Heart left ventricle (tissue), 13 donors: ENCODE measurements at regions not wholly inside any gene's neighbourhood (a gene's known extent, or its start where the extent isn't known, plus 50 kb on each side); places are given as distances from the start of the nearest gene placed in this dataset.

Source experiments
- CTCF ChIP-seq, 12 donors: fragments of 200-600 bp; sonication (generic) in 4 of 12; IDR thresholded peaks; one replicate each; pipeline versions ENCODE4 v1.5.0 to v1.8.0; 2018 to 2022; ENCODE audit warnings: antibody characterized with exemption in 12 of 12, mild to moderate bottlenecking in 5 of 12
- POLR2A ChIP-seq, 2 donors: fragments of 450-650 bp; IDR thresholded peaks; one replicate each; pipeline ENCODE4 v1.6.1; 2017; ENCODE audit warnings: antibody characterized with exemption in 2 of 2, mild to moderate bottlenecking in 2 of 2, moderate library complexity in 2 of 2
- donor health status: ischemic (EF 13 %, LVEDD 7.1; RV severe dilation, severe dysfunction).
- donor health status: DM: no; HTN: yes; CAD: no.
- donor health status: DM: no; HTN: no; CAD: no.
- donor health status: ischemic (EF 25% LVEDD 6.9; RV normal size, moderate dysfunction).
- donor health status: ischemic (EF 25% LVEDD 5.7; RV mildly dilated, moderate dysfunction).
- donor health status: ischemic (EF 35%, LVEDD 5.7; RV mildly dilated, moderate dysfunction).
- donor health status: nonischemic (EF 11% LVEDD 7.7; RV severe dilation, severe dysfunction).
- donor health status: DM: yes; HTN: yes; CAD: no.
- donor health status: PGD.
- donor health status: ischemic (EF 29% LVEDD 5.4; RV normal size, mild dysfunction).
- donor health status: nonischemic (EF 23%, LVEDD 6.1; RV moderate dilation, normal function).

GRCh38 chr19:46913198-46913851 is 52.5 kb downstream of the ARHGAP35 start:
- TF ChIP-seq POLR2A (IDR thresholded peaks at IDR 0.05) (no peak), CTCF (IDR thresholded peaks at IDR 0.05) (no peak)
